ENCODE measurements at regions not wholly inside any gene's neighbourhood (a gene's known extent, or its start where the extent isn't known, plus 50 kb on each side); places are given as distances from the start of the nearest gene placed in this dataset.

- TF ChIP-seq CTCF (IDR thresholded peaks at IDR 0.05) = no peak
- TF ChIP-seq POLR2AphosphoS5 (IDR thresholded peaks at IDR 0.05; ENCODE audit: low read depth, low read length) = no peak
- TF ChIP-seq REST (IDR thresholded peaks at IDR 0.05; ENCODE audit: insufficient read depth in 1 of 2, low read depth in 2 of 2, low read length in 1 of 2) = no peak
- no peak for TF ChIP-seq TCF7L2 (IDR thresholded peaks at IDR 0.05; ENCODE audit: low read depth, low read length)
Observed at GRCh38 chr11:69951821-69952220, 126.3 kb upstream of the ANO1 start.

Measured in Panc1 (cell line).